SK-MEL-5 (cell line): ENCODE measurements at regions not wholly inside any gene's neighbourhood (a gene's known extent, or its start where the extent isn't known, plus 50 kb on each side); places are given as distances from the start of the nearest gene placed in this dataset.
"Not testable (repeated sequence)": the region's sequence is repeated elsewhere in the genome, so short reads cannot be mapped to it uniquely, and the experiment has no call there.

Experiments
- DNase-seq: peaks from one replicate; pipeline ENCODE4 v3.0.0-alpha.2; 2016; ENCODE audit warnings: low read depth, low spot score
- in situ Hi-C: cut with HindIII; loops from 2 replicates; pipeline ENCODE4 v1.10.0; 2016; ENCODE audit warnings: low sequenced_read_pairs, high pct_unique_total_duplicates, low pct_unique_long_range_greater_than_20kb

DNA sequence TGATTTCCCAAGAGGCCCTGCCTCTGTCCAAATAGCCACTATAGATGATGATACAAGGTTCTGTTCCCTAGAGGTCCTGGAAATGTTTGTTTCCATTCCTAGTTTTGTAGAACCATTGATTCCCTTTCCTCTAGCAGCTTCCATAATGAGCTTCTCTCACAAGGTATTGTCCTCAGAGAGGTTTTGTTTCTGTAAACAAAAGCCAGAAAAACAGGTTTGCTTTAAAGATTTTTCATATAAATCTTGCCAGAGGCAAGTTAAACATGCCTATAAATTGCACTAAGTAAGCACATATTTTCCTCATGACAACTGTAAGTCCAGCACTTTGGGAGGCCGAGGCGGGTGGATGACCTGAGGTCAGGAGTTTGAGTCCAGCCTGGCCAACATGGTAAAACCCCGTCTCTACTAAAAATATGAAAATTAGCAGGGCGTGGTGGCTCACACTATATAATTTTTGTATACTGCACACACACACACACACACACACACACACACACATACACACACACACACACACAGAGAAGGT lies 1787.7 kb downstream of the EFNA5 start:
- no peak for DNase-seq
- in situ Hi-C loops = no loop called here

DNA sequence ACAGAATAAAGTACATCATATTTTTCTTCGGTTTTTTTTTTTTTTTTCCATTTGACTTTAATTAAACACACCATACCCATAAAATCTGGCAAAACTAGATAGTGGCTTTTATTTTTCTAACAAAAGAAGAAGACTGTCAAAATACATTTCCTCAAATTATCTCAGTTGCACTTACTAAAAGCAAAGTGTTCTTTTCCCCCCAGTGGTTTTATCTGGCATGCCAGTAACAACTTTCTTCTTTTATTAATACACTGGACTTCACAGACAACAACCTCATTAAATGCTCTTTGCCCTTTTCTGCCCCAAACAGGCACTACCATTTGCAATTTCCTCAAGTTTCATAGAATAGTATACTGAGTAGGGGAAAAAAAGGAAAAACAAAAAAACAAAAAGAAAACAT lies 1792.3 kb downstream of the EFNA5 start:
- DNase-seq = no peak
- in situ Hi-C loops = no loop called here

- in situ Hi-C loops = no loop called here
- DNase-seq = no peak
Observed at GRCh38 chr5:105877592-105877991, 1793.1 kb downstream of the EFNA5 start.

DNA sequence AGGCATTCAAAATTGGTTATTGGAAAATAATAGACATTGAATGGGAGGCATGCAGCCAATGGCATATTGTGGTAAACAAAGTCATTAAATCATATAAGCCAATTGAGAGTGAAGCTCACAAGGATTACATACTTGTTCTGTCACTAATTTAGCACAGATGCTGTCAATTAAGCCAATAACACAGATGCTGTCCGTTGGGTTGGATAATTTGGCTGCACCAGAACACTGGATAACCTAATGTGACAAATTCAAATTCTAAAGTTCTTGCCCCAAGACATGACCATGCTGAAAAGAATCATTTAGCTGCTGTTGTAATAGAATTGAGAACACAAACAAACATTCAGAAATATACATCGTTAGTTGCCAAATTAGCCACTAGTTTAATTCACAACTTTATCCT lies 1796.4 kb downstream of the EFNA5 start:
- DNase-seq = no peak
- in situ Hi-C loops = no loop called here

DNA sequence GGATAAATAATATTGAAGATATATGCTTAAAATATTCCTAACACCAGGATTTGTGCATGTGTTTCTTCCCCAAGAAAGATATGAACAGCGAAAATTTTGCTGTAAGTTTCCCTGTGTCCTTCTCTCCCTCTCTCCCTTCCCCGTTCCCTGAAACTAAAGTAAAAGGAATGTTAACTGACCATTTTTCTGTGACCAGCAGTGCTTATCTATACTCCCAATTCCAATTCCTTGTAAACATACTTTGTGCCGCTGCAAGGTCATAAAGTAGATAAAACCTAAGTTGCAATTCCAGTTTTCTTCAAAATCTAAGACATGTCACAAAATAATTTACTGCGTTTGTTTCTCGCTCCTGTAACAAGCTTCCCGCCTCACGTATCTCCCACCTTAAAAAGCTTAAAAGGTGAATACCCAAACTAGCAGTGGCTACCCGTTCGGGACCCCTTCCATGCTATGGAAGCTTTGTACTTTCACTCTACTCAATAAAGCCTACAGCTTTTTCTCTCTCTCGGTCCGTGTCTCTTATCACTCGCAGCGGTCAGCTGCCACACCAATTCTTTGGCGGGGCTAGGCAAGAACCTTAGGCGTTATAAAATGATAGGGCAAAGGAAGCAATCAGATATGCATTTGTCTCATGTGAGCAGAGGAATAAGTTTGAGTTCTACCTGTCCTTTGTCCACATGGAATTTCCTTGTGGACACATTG lies 1798.0 kb downstream of the EFNA5 start:
- in situ Hi-C loops = no loop called here
- DNase-seq = no peak

- DNase-seq = peak; percentile 7
- in situ Hi-C loops = no loop called here
Observed at GRCh38 chr5:105868038-105868780, 1802.5 kb downstream of the EFNA5 start.

DNA sequence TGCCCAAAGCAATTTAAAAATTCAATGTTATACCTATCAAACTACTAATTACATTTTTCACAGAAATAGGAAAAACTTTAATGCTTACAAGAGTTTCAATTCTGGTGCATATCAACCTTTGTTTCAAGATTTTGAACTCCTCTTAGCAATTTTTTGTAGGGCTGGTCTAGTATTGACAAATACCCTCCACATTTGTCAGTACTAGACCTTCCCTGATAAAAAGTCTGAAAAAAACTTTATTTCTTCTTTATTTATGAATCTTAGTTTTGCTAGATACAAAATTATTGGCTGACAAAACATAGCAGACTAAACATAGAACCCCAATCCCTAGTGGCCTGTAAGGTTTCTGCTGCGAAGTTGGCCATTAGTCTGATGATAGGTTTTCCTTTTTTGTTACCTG lies 1804.9 kb downstream of the EFNA5 start:
- DNase-seq = no peak
- in situ Hi-C loops = no loop called here

GRCh38 chr5:105859350-105859749 lies 1811.4 kb downstream of the EFNA5 start:
- in situ Hi-C loops = not testable (repeated sequence)

DNA sequence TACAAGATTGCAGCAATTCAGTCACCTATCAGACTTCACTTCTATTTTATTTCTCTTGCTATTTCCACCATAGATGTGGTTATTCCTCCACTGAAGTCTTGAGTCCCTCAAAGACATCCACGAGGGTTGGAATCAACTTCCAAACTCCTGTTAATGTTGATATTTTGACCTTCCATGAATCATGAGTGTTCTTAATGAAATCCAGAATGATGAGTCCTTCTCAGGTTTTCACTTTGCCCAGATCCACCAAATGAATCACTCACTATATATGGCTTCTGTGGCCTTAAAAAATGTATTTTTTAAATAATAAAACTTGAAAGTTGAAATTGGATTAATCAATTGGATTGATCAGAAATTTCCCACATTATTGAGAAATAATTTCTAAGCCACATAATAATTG lies 1821.0 kb downstream of the EFNA5 start:
- DNase-seq = no peak
- in situ Hi-C loops = no loop called here

More at GRCh38 chr5:105859350-105859749, 1811.4 kb downstream of the EFNA5 start:
- not testable (repeated sequence) for DNase-seq

DNA sequence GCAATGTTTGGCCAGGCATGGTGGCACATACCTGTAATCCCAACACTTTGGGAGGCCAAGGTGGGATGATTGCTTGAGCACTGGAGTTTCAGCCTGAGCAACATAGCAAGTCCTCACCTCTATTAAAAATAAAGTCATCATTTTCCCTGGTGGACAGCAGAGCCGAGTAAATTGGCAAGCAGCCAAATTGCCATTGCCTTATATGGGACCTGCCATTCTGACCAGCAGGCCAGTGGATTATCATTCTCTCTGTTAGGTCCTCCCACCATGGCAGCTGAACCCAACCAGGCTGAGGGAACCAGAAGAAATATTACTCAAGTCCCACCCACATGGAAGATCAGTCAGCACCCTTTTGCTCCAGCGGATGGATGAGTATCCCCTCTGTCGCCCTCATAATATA lies 1829.9 kb downstream of the EFNA5 start:
- in situ Hi-C loops = no loop called here
- no peak for DNase-seq

DNA sequence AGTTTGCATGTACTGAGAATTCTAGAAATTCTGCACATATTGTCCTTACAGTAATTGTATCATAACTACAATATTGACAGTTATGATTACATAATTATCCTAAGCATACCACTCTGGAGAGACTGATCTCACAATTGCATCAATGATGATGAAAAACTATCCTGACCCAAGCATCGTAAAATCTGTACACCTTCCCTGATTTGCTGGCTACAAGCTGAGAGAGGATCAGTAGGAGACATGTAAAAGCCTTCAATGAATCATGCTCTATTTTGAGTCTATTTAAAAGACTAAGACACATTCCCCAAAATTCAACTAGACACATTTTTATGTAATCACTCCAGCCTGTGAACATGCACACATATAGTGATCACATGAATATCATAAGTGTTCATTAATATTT lies 1833.8 kb downstream of the EFNA5 start:
- DNase-seq = no peak
- in situ Hi-C loops = no loop called here

DNA sequence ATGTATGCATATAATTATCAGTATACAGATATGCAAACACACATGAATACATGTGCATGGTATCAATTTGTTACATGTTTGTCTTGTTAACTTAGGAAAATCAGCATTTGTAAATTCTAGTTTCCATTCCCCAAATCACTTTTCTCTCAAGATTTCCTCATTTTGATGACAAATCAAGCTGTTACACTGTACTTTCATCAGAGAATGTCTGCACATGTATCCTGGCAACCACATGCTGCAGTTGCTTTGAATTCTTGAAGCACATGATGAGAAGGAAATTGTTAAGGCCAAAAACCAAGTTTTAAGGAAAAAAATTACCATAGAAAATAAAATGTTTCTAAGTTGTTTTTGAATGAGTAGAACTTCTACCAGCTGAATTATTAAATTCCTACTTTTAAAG lies 1834.5 kb downstream of the EFNA5 start:
- no peak for DNase-seq
- in situ Hi-C loops = no loop called here

GRCh38 chr5:105828821-105829220 lies 1841.9 kb downstream of the EFNA5 start:
- in situ Hi-C loops = no loop called here
- no peak for DNase-seq

DNA sequence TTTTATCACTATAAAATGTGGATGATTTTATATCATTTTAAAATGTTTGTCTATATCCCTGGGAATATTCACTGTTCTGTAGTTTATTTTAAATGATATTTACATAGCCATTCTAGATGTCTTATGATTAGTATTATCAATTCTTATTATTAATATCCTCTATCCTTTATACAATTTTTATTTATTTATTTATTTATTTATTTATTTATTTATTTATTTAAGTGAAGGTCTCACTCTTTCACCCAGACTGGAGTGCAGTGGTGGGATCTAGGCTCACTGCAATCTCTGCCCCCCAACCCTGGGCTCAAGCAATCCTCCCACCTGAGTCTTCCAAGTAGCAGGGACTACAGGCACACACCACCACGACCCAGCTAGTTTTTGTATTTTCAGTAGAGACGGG lies 1848.9 kb downstream of the EFNA5 start:
- in situ Hi-C loops = no loop called here

DNA sequence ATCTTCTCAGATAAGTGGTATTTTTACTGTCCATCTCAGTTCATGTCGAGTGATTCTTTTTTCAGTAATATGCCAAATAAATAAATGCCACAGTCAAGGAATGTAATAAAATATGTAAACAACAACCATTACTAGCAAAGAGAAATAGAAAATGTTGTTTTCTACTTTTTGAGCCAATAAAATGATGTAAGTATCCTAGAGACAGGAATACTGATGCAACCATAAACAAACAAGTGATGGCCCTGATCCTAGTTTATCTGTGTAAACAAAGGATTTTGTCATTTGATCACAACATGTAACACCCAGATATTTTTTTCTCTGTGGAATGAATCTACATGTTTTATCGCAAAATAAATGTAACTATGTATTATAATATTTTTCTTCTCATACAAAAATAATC lies 1852.8 kb downstream of the EFNA5 start:
- no peak for DNase-seq
- in situ Hi-C loops = no loop called here

More for the DNA sequence above, 1848.9 kb downstream of the EFNA5 start:
- DNase-seq = no peak

GRCh38 chr5:105817416-105817815 lies 1853.3 kb downstream of the EFNA5 start:
- in situ Hi-C loops = no loop called here
- DNase-seq = no peak

DNA sequence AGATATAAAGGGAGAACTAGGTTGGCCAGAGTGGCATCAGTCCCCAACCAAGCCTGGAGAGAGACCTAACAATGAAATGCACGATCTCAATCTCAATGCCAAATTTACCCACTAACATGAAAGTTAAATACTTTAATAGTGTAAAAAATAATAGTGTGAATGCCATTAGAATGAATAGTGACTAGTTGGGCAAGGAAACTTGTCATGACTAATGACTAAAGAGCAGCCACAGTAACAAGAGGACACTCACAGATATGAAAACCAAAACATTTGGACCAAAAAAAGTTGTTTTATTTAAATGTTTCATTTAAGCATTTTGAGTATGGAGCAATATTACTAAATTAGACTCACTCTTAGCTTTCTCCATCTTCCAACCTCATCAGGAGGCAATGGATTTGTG lies 1853.8 kb downstream of the EFNA5 start:
- DNase-seq = no peak
- in situ Hi-C loops = no loop called here

- no peak for DNase-seq
- in situ Hi-C loops = no loop called here
Observed at GRCh38 chr5:105812304-105812703, 1858.4 kb downstream of the EFNA5 start.

DNA sequence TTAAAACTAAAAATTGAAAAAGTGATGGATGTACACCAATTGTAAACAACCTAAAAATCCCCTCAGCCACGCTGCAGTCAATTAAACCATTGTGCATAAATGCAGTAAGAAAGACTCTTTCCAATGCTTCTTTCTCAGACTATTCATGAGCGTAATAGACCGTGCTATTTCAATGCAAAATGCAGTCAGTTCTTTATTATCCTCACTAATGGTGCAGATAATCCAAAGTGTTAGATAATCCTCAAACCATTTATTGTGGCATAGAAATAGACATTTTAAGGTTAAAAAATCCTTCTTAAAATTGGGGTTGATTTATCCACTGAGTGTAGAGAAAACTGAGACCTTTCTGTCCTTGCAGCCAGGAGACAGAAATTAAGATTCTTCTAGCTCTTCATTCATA lies 1862.8 kb downstream of the EFNA5 start:
- no peak for DNase-seq
- in situ Hi-C loops = no loop called here
